CD4-positive, alpha-beta T cell treated with Interleukin-15 for 1 hour (primary cell): ENCODE measurements at regions not wholly inside any gene's neighbourhood (a gene's known extent, or its start where the extent isn't known, plus 50 kb on each side); places are given as distances from the start of the nearest gene placed in this dataset.
"Not testable (repeated sequence)": the region's sequence is repeated elsewhere in the genome, so short reads cannot be mapped to it uniquely, and the experiment has no call there.

Source experiments
- DNase-seq: peaks from one replicate; pipeline ENCODE4 v3.0.0-alpha.2; 2020

- DNase-seq = no peak
Observed at GRCh38 chr6:112401083-112401482, 54.0 kb downstream of the RFPL4B start.

GRCh38 chr6:112407101-112407590, 60.0 kb downstream of the RFPL4B start:
- DNase-seq = no peak

GRCh38 chr6:112408522-112408921, 61.4 kb downstream of the RFPL4B start:
- DNase-seq = no peak

- DNase-seq = no peak
Observed at GRCh38 chr6:112409311-112409710, 62.2 kb downstream of the RFPL4B start.

- no peak for DNase-seq
Observed at GRCh38 chr6:112413780-112414179, 66.7 kb downstream of the RFPL4B start.

GRCh38 chr6:112415366-112415765, 68.2 kb downstream of the RFPL4B start:
- DNase-seq = no peak

- no peak for DNase-seq
Observed at GRCh38 chr6:112416866-112417265, 69.7 kb downstream of the RFPL4B start.

- DNase-seq = not testable (repeated sequence)
Observed at GRCh38 chr6:112427011-112427410, 79.9 kb downstream of the RFPL4B start.

GRCh38 chr6:112427499-112427898, 80.4 kb downstream of the RFPL4B start:
- DNase-seq = no peak

GRCh38 chr6:112428477-112428876, 81.3 kb downstream of the RFPL4B start:
- DNase-seq = no peak

GRCh38 chr6:112429226-112429625, 82.1 kb downstream of the RFPL4B start:
- no peak for DNase-seq

GRCh38 chr6:112431803-112432202, 84.7 kb downstream of the RFPL4B start:
- no peak for DNase-seq

- no peak for DNase-seq
Observed at GRCh38 chr6:112432853-112433252, 85.7 kb downstream of the RFPL4B start.

- no peak for DNase-seq
Observed at GRCh38 chr6:112433457-112433856, 86.3 kb downstream of the RFPL4B start.

- DNase-seq = no peak
Observed at GRCh38 chr6:112434896-112435435, 87.8 kb downstream of the RFPL4B start.

GRCh38 chr6:112437058-112437457, 89.9 kb downstream of the RFPL4B start:
- no peak for DNase-seq

GRCh38 chr6:112439010-112439409, 91.9 kb downstream of the RFPL4B start:
- no peak for DNase-seq

GRCh38 chr6:112439432-112439831, 92.3 kb downstream of the RFPL4B start:
- no peak for DNase-seq

GRCh38 chr6:112441607-112442006, 94.5 kb downstream of the RFPL4B start:
- DNase-seq = no peak

GRCh38 chr6:112443179-112444065, 96.3 kb downstream of the RFPL4B start:
- no peak for DNase-seq

GRCh38 chr6:112448786-112449185, 101.7 kb downstream of the RFPL4B start:
- not testable (repeated sequence) for DNase-seq

GRCh38 chr6:112450663-112451062, 103.5 kb downstream of the RFPL4B start:
- DNase-seq = no peak

- no peak for DNase-seq
Observed at GRCh38 chr6:112457886-112458285, 110.8 kb downstream of the RFPL4B start.

GRCh38 chr6:112459758-112460304, 112.7 kb downstream of the RFPL4B start:
- DNase-seq = no peak
